Activated T-cell treated with anti-CD3 and anti-CD28 coated beads, Interleukin-2, amount 50 U/mL, for 24 hours (primary cell): ENCODE measurements at regions not wholly inside any gene's neighbourhood (a gene's known extent, or its start where the extent isn't known, plus 50 kb on each side); places are given as distances from the start of the nearest gene placed in this dataset.
"Not testable (repeated sequence)": the region's sequence is repeated elsewhere in the genome, so short reads cannot be mapped to it uniquely, and the experiment has no call there.

ENCODE experiments used
- DNase-seq: peaks from one replicate; pipeline ENCODE4 v3.0.0-alpha.2; 2020
- H3K27ac Mint-ChIP-seq: 2 replicates; pipeline ENCODE4 v1.8.0; 2020; ENCODE audit warnings: mild to moderate bottlenecking, mixed read lengths
- H3K27me3 Mint-ChIP-seq: 2 replicates; pipeline ENCODE4 v1.8.0; 2020; ENCODE audit warnings: mixed read lengths
- H3K36me3 Mint-ChIP-seq: 2 replicates; pipeline ENCODE4 v1.8.0; 2020; ENCODE audit warnings: low read depth, mixed read lengths
- H3K4me1 Mint-ChIP-seq: 2 replicates; pipeline ENCODE4 v1.8.0; 2020; ENCODE audit warnings: low read depth, mixed read lengths
- H3K4me3 Mint-ChIP-seq: 2 replicates; pipeline ENCODE4 v1.8.0; 2020; ENCODE audit warnings: mild to moderate bottlenecking, moderate library complexity, mixed read lengths
- H3K9me3 Mint-ChIP-seq: 2 replicates; pipeline ENCODE4 v1.8.0; 2020; ENCODE audit warnings: mixed read lengths

DNA sequence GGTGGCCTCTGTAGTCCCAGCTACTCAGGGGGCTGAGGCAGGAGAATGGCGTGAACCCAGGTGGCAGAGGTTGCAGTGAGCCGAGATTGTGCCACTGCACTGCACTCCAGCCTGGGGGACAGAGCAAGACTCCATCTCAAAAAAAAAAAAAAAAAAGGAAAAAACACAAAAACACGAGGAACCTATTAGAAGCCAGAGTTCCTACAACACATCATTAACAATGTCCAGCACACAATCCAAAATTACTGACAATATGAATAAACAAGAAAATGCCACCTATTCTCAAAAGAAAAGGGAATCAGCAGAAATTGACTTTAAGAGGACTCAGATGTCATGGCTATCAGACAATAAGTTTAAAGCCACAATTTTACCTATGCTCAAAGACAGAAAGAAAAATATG, 57.3 kb upstream of the HS3ST3A1 start:
- not testable (repeated sequence) for H3K27ac Mint-ChIP-seq, H3K36me3 Mint-ChIP-seq, H3K4me1 Mint-ChIP-seq, DNase-seq, H3K9me3 Mint-ChIP-seq, H3K4me3 Mint-ChIP-seq, H3K27me3 Mint-ChIP-seq

DNA sequence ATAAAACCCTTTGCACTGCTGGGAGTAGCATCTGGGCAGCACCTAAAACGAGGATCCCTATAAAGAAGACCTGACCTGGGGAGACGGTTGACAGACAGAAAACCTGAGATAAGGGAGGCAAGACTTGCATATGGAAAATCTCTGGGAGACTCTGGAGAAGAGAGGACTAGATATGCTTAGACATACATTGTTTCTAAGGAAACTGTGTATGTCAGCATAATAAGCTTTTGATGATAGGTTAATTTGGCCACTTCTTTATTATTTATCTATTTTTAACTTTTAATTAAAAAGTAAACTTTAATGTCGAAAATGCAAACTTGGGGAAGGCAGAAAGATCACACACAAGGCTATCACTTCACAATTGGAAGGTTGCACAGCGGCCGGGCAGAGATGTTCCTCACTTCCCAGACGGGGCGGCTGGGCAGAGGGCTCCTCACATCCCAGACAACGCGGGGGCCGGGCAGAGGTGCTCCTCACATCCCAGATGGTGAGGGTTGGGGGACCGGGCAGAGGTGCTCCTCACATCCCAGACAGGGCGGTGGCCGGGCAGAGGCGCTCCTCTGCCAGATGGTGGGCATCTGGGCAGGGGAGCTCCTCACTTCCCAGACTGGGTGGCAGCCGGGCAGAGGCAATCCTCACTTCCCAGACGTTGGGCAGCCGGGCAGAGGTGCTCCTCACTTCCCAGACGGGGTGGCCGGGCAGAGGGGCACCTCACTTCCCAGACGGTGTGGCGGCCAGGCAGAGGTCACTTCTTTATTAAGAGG, 64.3 kb upstream of the HS3ST3A1 start:
- H3K36me3 Mint-ChIP-seq, result no peaks in the 10 kb centered on the region

GRCh38 chr17:13671341-13671740, 69.6 kb upstream of the HS3ST3A1 start:
- Mint-ChIP-seq H3K27me3 (peaks cover 21% of the 10 kb centered on the region), H3K4me1 (no peaks in the 10 kb centered on the region), H3K36me3 (no peaks in the 10 kb centered on the region), H3K27ac (no peak overlapping the region), H3K9me3 (peaks cover 19% of the 10 kb centered on the region), H3K4me3 (no peak overlapping the region)
- no peak for DNase-seq

More for the DNA sequence above, 64.3 kb upstream of the HS3ST3A1 start:
- H3K27me3 Mint-ChIP-seq, result peaks cover 8% of the 10 kb centered on the region
- no peaks in the 10 kb centered on the region for H3K4me1 Mint-ChIP-seq
- H3K27ac Mint-ChIP-seq, result no peak overlapping the region
- peaks cover 19% of the 10 kb centered on the region for H3K9me3 Mint-ChIP-seq
- H3K4me3 Mint-ChIP-seq, result no peak overlapping the region
- DNase-seq, result no peak

- Mint-ChIP-seq H3K27ac (no peak overlapping the region), H3K36me3 (no peaks in the 10 kb centered on the region), H3K4me1 (no peaks in the 10 kb centered on the region), H3K27me3 (peaks cover 21% of the 10 kb centered on the region), H3K4me3 (no peak overlapping the region), H3K9me3 (peaks cover 19% of the 10 kb centered on the region)
- DNase-seq, result peak; percentile 36
Measured at GRCh38 chr17:13671771-13672170, 70.0 kb upstream of the HS3ST3A1 start.

GRCh38 chr17:13678361-13678760, 76.6 kb upstream of the HS3ST3A1 start:
- peaks cover 7% of the 10 kb centered on the region for H3K27me3 Mint-ChIP-seq
- H3K9me3 Mint-ChIP-seq, result no peaks in the 10 kb centered on the region

GRCh38 chr17:13678841-13679240, 77.1 kb upstream of the HS3ST3A1 start:
- Mint-ChIP-seq H3K27me3 (peaks cover 4% of the 10 kb centered on the region), H3K4me3 (no peak overlapping the region), H3K27ac (no peak overlapping the region), H3K36me3 (no peaks in the 10 kb centered on the region), H3K4me1 (no peaks in the 10 kb centered on the region), H3K9me3 (no peaks in the 10 kb centered on the region)
- DNase-seq, result no peak

More at GRCh38 chr17:13678361-13678760, 76.6 kb upstream of the HS3ST3A1 start:
- H3K4me1 Mint-ChIP-seq, result no peaks in the 10 kb centered on the region
- H3K4me3 Mint-ChIP-seq, result no peak overlapping the region
- no peak overlapping the region for H3K27ac Mint-ChIP-seq
- DNase-seq, result no peak
- no peaks in the 10 kb centered on the region for H3K36me3 Mint-ChIP-seq

- H3K4me3 Mint-ChIP-seq, result no peak overlapping the region
- H3K36me3 Mint-ChIP-seq, result no peaks in the 10 kb centered on the region
- H3K4me1 Mint-ChIP-seq, result no peaks in the 10 kb centered on the region
- H3K27me3 Mint-ChIP-seq, result peaks cover 29% of the 10 kb centered on the region
- H3K9me3 Mint-ChIP-seq, result peaks cover 4% of the 10 kb centered on the region
- H3K27ac Mint-ChIP-seq, result no peak overlapping the region
- DNase-seq, result no peak
Measured at GRCh38 chr17:13688716-13689115, 87.0 kb upstream of the HS3ST3A1 start.

DNA sequence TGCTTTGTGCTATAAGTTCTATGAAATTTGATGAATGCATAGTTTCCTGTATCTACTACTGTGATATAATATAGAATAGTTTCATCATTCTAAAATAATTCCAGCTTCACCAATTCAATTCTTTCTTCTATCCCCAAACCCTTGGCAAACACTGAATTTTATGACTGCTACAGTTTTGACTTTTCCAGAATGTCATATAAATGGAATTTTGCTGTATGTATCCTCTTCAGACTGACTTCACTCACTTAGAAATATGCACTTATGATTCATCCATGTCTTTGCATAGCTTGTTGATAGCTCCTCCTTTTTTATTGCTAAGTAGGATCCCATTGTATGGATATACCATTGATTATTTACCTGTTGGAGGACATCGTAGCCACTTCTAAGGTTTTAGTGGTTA, 89.1 kb upstream of the HS3ST3A1 start:
- H3K27ac Mint-ChIP-seq, result no peak overlapping the region
- H3K4me1 Mint-ChIP-seq, result no peaks in the 10 kb centered on the region
- no peaks in the 10 kb centered on the region for H3K36me3 Mint-ChIP-seq
- DNase-seq, result no peak
- H3K9me3 Mint-ChIP-seq, result peaks cover 6% of the 10 kb centered on the region
- no peak overlapping the region for H3K4me3 Mint-ChIP-seq
- H3K27me3 Mint-ChIP-seq, result peaks cover 29% of the 10 kb centered on the region

GRCh38 chr17:13694934-13695333, 93.2 kb upstream of the HS3ST3A1 start:
- no peak for DNase-seq
- no peak overlapping the region for H3K4me3 Mint-ChIP-seq
- peaks cover 26% of the 10 kb centered on the region for H3K27me3 Mint-ChIP-seq
- H3K4me1 Mint-ChIP-seq, result no peaks in the 10 kb centered on the region
- no peak overlapping the region for H3K27ac Mint-ChIP-seq
- no peaks in the 10 kb centered on the region for H3K36me3 Mint-ChIP-seq
- H3K9me3 Mint-ChIP-seq, result peaks cover 14% of the 10 kb centered on the region

DNA sequence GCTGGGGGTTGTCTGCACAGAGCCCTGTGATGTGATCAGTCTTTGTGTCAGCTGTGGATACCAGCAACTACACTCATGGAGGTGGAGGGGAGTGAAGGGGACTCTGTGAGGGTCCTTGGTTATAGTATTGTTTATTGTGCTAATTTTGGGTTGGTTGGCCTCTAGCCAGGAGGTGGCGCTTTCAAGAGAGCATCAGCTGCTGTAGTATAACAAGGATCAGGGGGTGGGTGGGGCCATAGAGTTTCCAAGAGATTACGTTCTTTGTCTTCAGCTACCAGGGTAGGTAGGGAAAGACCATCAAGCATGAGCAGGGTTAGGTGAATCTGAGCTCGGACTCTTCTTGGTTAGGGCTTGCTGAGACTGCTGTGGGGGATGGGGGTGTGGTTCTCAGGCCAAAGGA, 97.1 kb upstream of the HS3ST3A1 start:
- Mint-ChIP-seq H3K4me3 (no peak overlapping the region), H3K36me3 (no peaks in the 10 kb centered on the region), H3K27ac (no peak overlapping the region), H3K4me1 (no peaks in the 10 kb centered on the region), H3K9me3 (peaks cover 14% of the 10 kb centered on the region), H3K27me3 (peaks cover 22% of the 10 kb centered on the region)
- DNase-seq, result no peak

GRCh38 chr17:13699261-13699660, 97.5 kb upstream of the HS3ST3A1 start:
- no peak for DNase-seq
- Mint-ChIP-seq H3K4me3 (no peak overlapping the region), H3K36me3 (no peaks in the 10 kb centered on the region), H3K27me3 (peaks cover 24% of the 10 kb centered on the region), H3K4me1 (no peaks in the 10 kb centered on the region), H3K9me3 (peaks cover 12% of the 10 kb centered on the region), H3K27ac (no peak overlapping the region)

DNA sequence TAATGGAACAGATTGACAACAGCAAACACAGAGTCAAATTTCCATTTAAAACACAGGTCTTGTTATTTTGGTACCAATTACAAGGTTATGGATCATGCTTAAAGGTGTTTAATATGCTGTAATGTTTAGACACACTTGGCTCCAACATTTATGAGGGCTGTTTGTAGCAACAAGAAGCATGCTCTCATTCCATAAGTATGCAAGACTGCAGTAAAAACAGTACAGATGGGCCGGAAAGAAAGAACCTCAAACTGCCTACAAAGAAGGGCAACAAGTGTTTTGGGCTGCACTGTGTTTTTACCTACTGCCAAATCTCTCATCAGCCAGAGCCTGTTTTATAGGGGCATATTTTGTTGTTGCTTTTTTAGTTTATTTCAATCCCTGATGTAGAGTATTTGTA, 100.5 kb upstream of the HS3ST3A1 start:
- Mint-ChIP-seq H3K27me3 (peaks cover 24% of the 10 kb centered on the region), H3K27ac (no peak overlapping the region), H3K4me3 (no peak overlapping the region), H3K9me3 (peaks cover 2% of the 10 kb centered on the region), H3K4me1 (no peaks in the 10 kb centered on the region), H3K36me3 (no peaks in the 10 kb centered on the region)
- DNase-seq, result no peak

- Mint-ChIP-seq H3K4me3 (no peak overlapping the region), H3K27ac (no peak overlapping the region), H3K27me3 (peaks cover 23% of the 10 kb centered on the region), H3K9me3 (peaks cover 2% of the 10 kb centered on the region), H3K36me3 (no peaks in the 10 kb centered on the region), H3K4me1 (no peaks in the 10 kb centered on the region)
- DNase-seq, result no peak
Measured at GRCh38 chr17:13704333-13704732, 102.6 kb upstream of the HS3ST3A1 start.

DNA sequence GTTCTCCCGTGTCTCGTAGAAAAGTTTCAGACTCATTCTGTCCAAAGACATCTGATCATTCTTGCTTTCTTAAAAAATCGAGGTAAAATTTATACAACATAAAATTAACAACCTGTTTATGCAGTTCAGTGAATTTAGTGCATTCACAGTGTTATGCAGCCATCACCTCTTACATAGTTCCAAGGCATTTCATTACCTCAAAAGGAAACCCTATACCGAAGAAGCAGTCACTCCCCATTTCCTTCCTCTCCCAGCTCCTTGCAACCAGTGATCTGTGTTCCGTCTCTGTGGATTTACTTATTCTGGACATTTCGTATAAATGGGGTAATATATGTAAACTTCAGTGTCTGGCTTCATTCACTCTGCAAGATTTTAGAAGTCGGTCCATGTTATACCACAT, 103.5 kb upstream of the HS3ST3A1 start:
- no peak for DNase-seq
- no peaks in the 10 kb centered on the region for H3K4me1 Mint-ChIP-seq

DNA sequence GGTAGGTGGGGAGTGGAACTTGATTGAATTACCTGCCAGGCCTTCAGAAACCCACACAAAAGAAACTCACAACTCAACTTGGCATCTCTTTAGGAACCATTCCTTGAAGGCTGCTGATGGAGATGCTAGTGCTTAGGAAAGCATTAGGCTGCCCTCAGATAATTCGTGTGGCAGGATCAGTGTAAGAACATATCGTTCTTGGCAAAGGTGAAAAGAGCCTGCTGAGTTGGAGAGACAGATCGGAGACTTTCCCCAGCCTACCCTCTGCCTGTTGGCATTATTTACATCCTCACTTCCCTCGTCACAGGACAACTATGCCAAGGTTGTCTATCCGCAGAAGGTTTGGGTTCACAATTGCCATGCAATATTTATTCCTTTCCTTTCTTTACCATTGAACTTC, 120.0 kb upstream of the HS3ST3A1 start:
- H3K9me3 Mint-ChIP-seq, result no peaks in the 10 kb centered on the region
- H3K4me3 Mint-ChIP-seq, result no peak overlapping the region
- H3K27ac Mint-ChIP-seq, result no peak overlapping the region
- H3K4me1 Mint-ChIP-seq, result no peaks in the 10 kb centered on the region
- H3K36me3 Mint-ChIP-seq, result no peaks in the 10 kb centered on the region
- DNase-seq, result no peak
- peaks cover 6% of the 10 kb centered on the region for H3K27me3 Mint-ChIP-seq

More for the DNA sequence above, 103.5 kb upstream of the HS3ST3A1 start:
- H3K9me3 Mint-ChIP-seq, result no peaks in the 10 kb centered on the region
- H3K36me3 Mint-ChIP-seq, result no peaks in the 10 kb centered on the region
- no peak overlapping the region for H3K4me3 Mint-ChIP-seq
- no peak overlapping the region for H3K27ac Mint-ChIP-seq
- peaks cover 14% of the 10 kb centered on the region for H3K27me3 Mint-ChIP-seq
